ENCODE measurements at regions not wholly inside any gene's neighbourhood (a gene's known extent, or its start where the extent isn't known, plus 50 kb on each side); places are given as distances from the start of the nearest gene placed in this dataset.

- H3K27me3 ChIP-seq, result no peaks in the 10 kb centered on the region
- DNase-seq (no peak), ATAC-seq (no peak)
- H3K4me1 ChIP-seq, result peaks cover 0 to 26% (median 0%) of the 10 kb centered on the region in 12 donors
- no peaks in the 10 kb centered on the region for H3K36me3 ChIP-seq
- H3K9me3 ChIP-seq, result peaks cover 0 to 4% (median 0%) of the 10 kb centered on the region in 12 donors
- intact Hi-C loops (cut with DNase I), result no loop called here
- no peak overlapping the region for H3K27ac ChIP-seq
- H3K4me3 ChIP-seq, result no peak overlapping the region
- TF ChIP-seq CTCF (IDR thresholded peaks at IDR 0.05) (no peak), POLR2A (IDR thresholded peaks at IDR 0.05) (no peak)
- 88 to 96% (median 89%) methylated on average over 3 of the region's 3 CpGs for WGBS, 4 donors
These were observed 79.1 kb downstream of the ZNF365 start for GRCh38 chr10:62453274-62453673.

- H3K36me3 ChIP-seq, result no peaks in the 10 kb centered on the region
- H3K27me3 ChIP-seq, result no peaks in the 10 kb centered on the region
- no peak for TF ChIP-seq CTCF (IDR thresholded peaks at IDR 0.05)
- TF ChIP-seq POLR2A (IDR thresholded peaks at IDR 0.05), result no peak
- intact Hi-C loops (cut with DNase I), result no loop called here
- H3K9me3 ChIP-seq, result peaks cover 0 to 4% (median 0%) of the 10 kb centered on the region in 12 donors
- H3K4me1 ChIP-seq, result peaks cover 0 to 26% (median 0%) of the 10 kb centered on the region in 12 donors
- no peak overlapping the region for H3K4me3 ChIP-seq
- peak overlapping the region in 9 of 12 donors; percentile 23 to 78 (median 53) for H3K27ac ChIP-seq
- ATAC-seq (peak; percentile 84 to 93 (median 87)), DNase-seq (peak in 4 of 5 donors; percentile 49 to 64 (median 54))
- WGBS, 4 donors, result 40 to 58% (median 52%) methylated on average over 3 of the region's 3 CpGs
These were observed 80.7 kb downstream of the ZNF365 start for GRCh38 chr10:62454687-62455397.

DNA sequence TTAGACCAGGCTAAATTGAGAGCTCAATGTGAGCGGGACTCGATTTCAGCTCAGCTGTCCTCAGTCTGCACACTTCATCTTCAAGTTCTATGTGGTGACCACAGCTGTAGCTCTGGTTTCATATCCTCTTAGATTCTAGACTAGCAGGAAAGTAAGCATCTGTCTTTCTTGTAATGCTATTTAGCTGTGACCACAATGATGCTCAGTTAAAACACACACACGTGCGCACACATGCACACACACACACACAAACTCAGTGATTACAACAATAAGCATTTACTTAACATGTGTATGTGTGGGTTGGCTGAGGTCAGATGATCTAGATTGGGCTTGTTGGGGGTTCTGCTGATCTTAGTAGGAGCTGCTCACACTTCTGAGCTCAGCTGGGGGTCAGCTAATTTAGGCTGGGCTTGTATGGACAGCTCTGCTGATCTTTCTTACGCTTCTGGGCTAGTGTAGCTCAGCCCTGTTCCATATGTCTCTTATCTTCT, 82.5 kb downstream of the ZNF365 start:
- peaks cover 0 to 4% (median 0%) of the 10 kb centered on the region in 12 donors for H3K9me3 ChIP-seq
- H3K27me3 ChIP-seq, result no peaks in the 10 kb centered on the region
- H3K4me3 ChIP-seq, result no peak overlapping the region
- WGBS, 4 donors, result 77 to 85% (median 83%) methylated on average over 5 of the region's 5 CpGs
- H3K36me3 ChIP-seq, result no peaks in the 10 kb centered on the region
- TF ChIP-seq CTCF (IDR thresholded peaks at IDR 0.05), result no peak
- DNase-seq (peak in 1 of 5 donors; percentile 19), ATAC-seq (peak in 3 of 4 donors; percentile 52 to 67 (median 54))
- H3K27ac ChIP-seq, result peak overlapping the region in 7 of 12 donors; percentile 7 to 69 (median 38)
- peaks cover 0 to 21% (median 0%) of the 10 kb centered on the region in 12 donors for H3K4me1 ChIP-seq
- intact Hi-C loops (cut with DNase I), result no loop called here

DNA sequence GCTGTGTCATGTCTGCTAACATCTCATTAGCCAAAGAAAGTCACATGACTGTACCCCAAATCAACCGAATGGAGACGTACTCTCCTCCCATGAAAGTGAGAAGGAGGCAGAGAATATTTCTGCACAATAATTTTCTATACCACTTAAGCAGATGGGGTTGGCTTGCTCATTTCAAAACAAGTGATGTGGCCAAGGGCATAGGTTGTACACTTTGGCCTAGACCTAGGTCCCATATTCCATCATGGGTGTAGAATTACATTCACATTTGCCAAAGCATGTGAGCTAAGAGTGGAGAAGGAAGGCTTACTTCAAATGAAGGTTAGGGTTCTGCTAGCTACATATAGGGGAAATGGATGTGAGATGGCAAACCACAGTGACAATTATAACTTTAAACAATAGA, 83.0 kb downstream of the ZNF365 start:
- Histone ChIP-seq H3K36me3 (no peaks in the 10 kb centered on the region), H3K27me3 (no peaks in the 10 kb centered on the region), H3K4me1 (peaks cover 0 to 21% (median 0%) of the 10 kb centered on the region in 12 donors), H3K9me3 (peaks cover 0 to 4% (median 0%) of the 10 kb centered on the region in 12 donors), H3K27ac (peak overlapping the region in 3 of 12 donors; percentile 4 to 58 (median 29)), H3K4me3 (no peak overlapping the region)
- TF ChIP-seq CTCF (IDR thresholded peaks at IDR 0.05) (no peak), POLR2A (IDR thresholded peaks at IDR 0.05) (no peak)
- no peak for DNase-seq
- WGBS, 4 donors, result 79 to 87% (median 85%) methylated on average over 2 of the region's 2 CpGs
- intact Hi-C loops (cut with DNase I), result no loop called here
- no peak for ATAC-seq

Measured in heart left ventricle (tissue), 16 donors.